H9 (cell line): ENCODE measurements at regions not wholly inside any gene's neighbourhood (a gene's known extent, or its start where the extent isn't known, plus 50 kb on each side); places are given as distances from the start of the nearest gene placed in this dataset.

Experiments
- DNase-seq: peaks from one replicate; pipeline ENCODE4 v3.0.0-alpha.2; 2017
- H2AFZ ChIP-seq: one replicate; pipeline ENCODE4 v1.6.1; 2013; ENCODE audit warnings: mild to moderate bottlenecking, low read length, control low read depth, moderate library complexity
- H2AK5ac ChIP-seq: 2 replicates; pipeline ENCODE4 v1.6.1; 2013; ENCODE audit warnings: low read length, control low read depth, mixed read lengths; ENCODE audit not compliant: insufficient read length
- H2BK120ac ChIP-seq: one replicate; pipeline ENCODE4 v1.6.1; 2013; ENCODE audit warnings: low read depth, mild to moderate bottlenecking, low read length, control low read depth, inconsistent platforms; ENCODE audit not compliant: poor library complexity, severe bottlenecking
- H2BK12ac ChIP-seq: 2 replicates; pipeline ENCODE4 v1.6.1; 2013; ENCODE audit warnings: low read length, control low read depth, mixed read lengths, low read depth; ENCODE audit not compliant: insufficient read length
- H2BK15ac ChIP-seq: 2 replicates; pipeline ENCODE4 v1.6.1; 2013; ENCODE audit warnings: low read depth, low read length, control low read depth
- H2BK20ac ChIP-seq: one replicate; pipeline ENCODE4 v1.6.1; 2013; ENCODE audit warnings: low read depth, mild to moderate bottlenecking, low read length, control low read depth, inconsistent platforms; ENCODE audit not compliant: poor library complexity, severe bottlenecking
- H2BK5ac ChIP-seq: 2 replicates; pipeline ENCODE4 v1.6.1; 2013; ENCODE audit warnings: low read length, control low read depth, mixed read lengths; ENCODE audit not compliant: insufficient read length
- H3K14ac ChIP-seq: 2 replicates; pipeline ENCODE4 v1.6.1; 2013; ENCODE audit warnings: low read length, control low read depth; ENCODE audit not compliant: insufficient read depth
- H3K18ac ChIP-seq: 2 replicates; pipeline ENCODE4 v1.6.1; 2013; ENCODE audit warnings: low read depth, mild to moderate bottlenecking, mixed read lengths, low read length, control low read depth; ENCODE audit not compliant: insufficient read length
- H3K23ac ChIP-seq: 2 replicates; pipeline ENCODE4 v1.6.1; 2013; ENCODE audit warnings: low read length, control low read depth, mixed read lengths, low read depth; ENCODE audit not compliant: insufficient read length
- H3K23me2 ChIP-seq: 2 replicates; pipeline ENCODE4 v1.6.1; 2013; ENCODE audit warnings: low read depth, mild to moderate bottlenecking, mixed read lengths, low read length, control low read depth; ENCODE audit not compliant: insufficient read length, poor library complexity, severe bottlenecking
- H3K27ac ChIP-seq: 2 replicates; pipeline ENCODE4 v1.5.1; 2013; ENCODE audit warnings: low read length, control low read depth, mixed read lengths, low read depth; ENCODE audit not compliant: insufficient read length
- H3K27me3 ChIP-seq: 2 replicates; pipeline ENCODE4 v1.6.1; 2013; ENCODE audit warnings: low read length, control low read depth, inconsistent platforms; ENCODE audit not compliant: insufficient read depth
- H3K4ac ChIP-seq: 2 replicates; pipeline ENCODE4 v1.6.1; 2013; ENCODE audit warnings: low read depth, mild to moderate bottlenecking, control low read depth, inconsistent platforms, low read length, moderate library complexity
- H3K4me1 ChIP-seq: 2 replicates; pipeline ENCODE4 v1.6.1; 2013; ENCODE audit warnings: low read length, control low read depth, inconsistent platforms; ENCODE audit not compliant: insufficient read depth
- H3K4me2 ChIP-seq: 2 replicates; pipeline ENCODE4 v1.6.1; 2013; ENCODE audit warnings: low read length, control low read depth, mixed read lengths; ENCODE audit not compliant: insufficient read length, insufficient read depth
- H3K56ac ChIP-seq: 2 replicates; pipeline ENCODE4 v1.6.1; 2013; ENCODE audit warnings: low read depth, mild to moderate bottlenecking, mixed read lengths, low read length, control low read depth; ENCODE audit not compliant: insufficient read length
- H3K79me1 ChIP-seq: 2 replicates; pipeline ENCODE4 v1.6.1; 2013; ENCODE audit warnings: low read depth, mild to moderate bottlenecking, moderate library complexity, low read length, control low read depth, inconsistent platforms; ENCODE audit not compliant: insufficient read depth, poor library complexity, severe bottlenecking
- H3K79me2 ChIP-seq: 2 replicates; pipeline ENCODE4 v1.6.1; 2013; ENCODE audit warnings: low read length, control low read depth, inconsistent platforms; ENCODE audit not compliant: insufficient read depth
- H3K9ac ChIP-seq: 2 replicates; pipeline ENCODE4 v1.6.1; 2013; ENCODE audit warnings: low read length, control low read depth, mixed read lengths; ENCODE audit not compliant: insufficient read length; ENCODE audit errors: extremely low read depth
- H3K9me3 ChIP-seq: one replicate; pipeline ENCODE4 v1.6.1; 2013; ENCODE audit warnings: low read depth, low read length, inconsistent platforms; ENCODE audit not compliant: control insufficient read depth
- H3T11ph ChIP-seq: one replicate; pipeline ENCODE4 v1.6.1; 2013; ENCODE audit warnings: mild to moderate bottlenecking, low read length, control low read depth, inconsistent platforms
- H4K20me1 ChIP-seq: one replicate; pipeline ENCODE4 v1.6.1; 2013; ENCODE audit not compliant: control insufficient read depth, insufficient read length, insufficient read depth
- H4K5ac ChIP-seq: 2 replicates; pipeline ENCODE4 v1.6.1; 2013; ENCODE audit warnings: low read depth, mild to moderate bottlenecking, mixed read lengths, low read length, control low read depth; ENCODE audit not compliant: insufficient read length
- H4K8ac ChIP-seq: replicated peaks from 2 replicates; pipeline ENCODE4 v1.6.1; 2013; ENCODE audit warnings: low read length, control low read depth, mixed read lengths, low read depth; ENCODE audit not compliant: insufficient read length
- H4K91ac ChIP-seq: 2 replicates; pipeline ENCODE4 v1.6.1; 2013; ENCODE audit warnings: low read depth, mild to moderate bottlenecking, moderate library complexity, mixed read lengths, low read length, control low read depth; ENCODE audit not compliant: insufficient read length
- H3K27ac Mint-ChIP-seq, 3 experiments: 2 replicates in 2 of 3; 3 replicates in 1 of 3; pipeline ENCODE4 v1.8.0; 2020 to 2021; ENCODE audit warnings: mixed read lengths in 3 of 3, mild to moderate bottlenecking in 1 of 3, moderate library complexity in 1 of 3
- H3K27me3 Mint-ChIP-seq: 2 replicates; pipeline ENCODE4 v1.8.0; 2021; ENCODE audit warnings: low read depth, mild to moderate bottlenecking, moderate library complexity, mixed read lengths
- H3K36me3 Mint-ChIP-seq, 3 experiments: 2 replicates in 2 of 3; 3 replicates in 1 of 3; pipeline ENCODE4 v1.8.0; 2020 to 2021; ENCODE audit warnings: low read depth in 3 of 3, mixed read lengths in 3 of 3; ENCODE audit not compliant: insufficient read depth in 1 of 3
- H3K4me1 Mint-ChIP-seq, 2 experiments: 2 replicates each; pipeline ENCODE4 v1.8.0; 2020; ENCODE audit warnings: mixed read lengths in 2 of 2
- H3K4me3 Mint-ChIP-seq, 2 experiments: 2 replicates in 1 of 2; 3 replicates in 1 of 2; pipeline ENCODE4 v1.8.0; 2020 to 2021; ENCODE audit warnings: mild to moderate bottlenecking in 2 of 2, mixed read lengths in 2 of 2, moderate library complexity in 1 of 2
- H3K9me3 Mint-ChIP-seq, 2 experiments: 2 replicates in 1 of 2; 3 replicates in 1 of 2; pipeline ENCODE4 v1.8.0; 2020; ENCODE audit warnings: mild to moderate bottlenecking in 2 of 2, mixed read lengths in 2 of 2, moderate library complexity in 1 of 2
- WGBS: extraction: QIAGEN DNeasy Blood & Tissue Kit; methylation state at CpG from one replicate; pipeline ENCODE4 v1.1.7; 2013; ENCODE audit warnings: missing lambda C conversion rate, low lambda C conversion rate, mixed read lengths; ENCODE audit not compliant: insufficient read length; ENCODE audit errors: extremely low coverage; 5-methylcytosine and 5-hydroxymethylcytosine counted together
- TF ChIP-seq, protein P1 (sequence below): fragments of 200-600 bp; sonication (generic); conservative IDR thresholded peaks from 3 replicates; pipeline ENCODE4 v1.8.0; 2021; ENCODE audit warnings: antibody characterized with exemption, mild to moderate bottlenecking

DNA sequence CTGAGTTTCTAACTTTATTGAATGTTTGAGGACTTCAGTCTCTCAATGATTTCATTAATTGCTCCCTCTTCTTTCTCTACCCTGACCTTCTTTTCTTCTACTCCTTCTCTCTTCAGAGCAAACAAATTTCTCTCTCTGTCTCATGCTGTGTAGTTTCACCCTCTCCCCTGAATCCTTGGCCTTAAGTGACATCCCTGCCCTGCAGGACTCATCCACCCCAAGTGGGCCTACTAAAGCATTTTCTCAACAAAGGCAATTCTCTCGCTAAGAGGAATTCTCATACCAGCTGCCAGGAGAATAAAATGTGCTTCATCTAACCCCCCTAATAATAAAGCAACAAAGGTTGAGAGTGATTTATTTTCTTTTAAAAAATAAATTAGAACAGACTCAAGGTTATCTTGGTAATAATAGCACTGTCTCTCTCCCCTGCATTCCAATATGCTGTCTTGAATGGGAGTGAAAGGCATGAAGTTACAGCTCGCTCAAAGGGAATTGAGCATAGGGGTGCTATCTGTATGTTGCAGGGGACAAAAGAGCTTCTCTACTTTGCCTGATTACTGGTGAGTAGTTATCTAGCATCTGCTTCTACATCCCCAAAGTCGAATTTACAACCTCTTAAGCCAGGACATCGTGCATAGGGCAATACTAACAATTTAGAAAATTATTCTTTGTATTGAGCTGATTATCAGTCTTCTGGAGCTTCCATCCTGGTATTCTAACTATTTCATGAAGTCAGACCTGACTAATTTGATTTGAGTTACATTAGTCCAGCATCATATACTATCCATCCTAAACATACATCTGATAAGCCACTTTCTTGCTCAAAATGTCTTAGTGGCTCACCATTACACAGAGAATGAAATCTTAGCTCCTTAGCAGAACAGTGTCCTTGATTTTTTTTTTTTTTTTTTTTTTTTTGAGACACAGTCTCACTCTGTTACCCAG is 76.9 kb upstream of the DNAJC19 start:
- Mint-ChIP-seq H3K27ac (peak overlapping the region; percentile 31 to 91 (median 89)), H3K27me3 (no peaks in the 10 kb centered on the region; the same call in 1 of the 2 replicates), H3K4me3 (no peak overlapping the region), H3K9me3 (peaks cover 0 to 3% of the 10 kb centered on the region in 2 experiments; a peak in 2 of 5 replicates), H3K4me1 (peaks cover 13 to 24% of the 10 kb centered on the region in 2 experiments), H3K36me3 (no peaks in the 10 kb centered on the region; a peak in 1 of 7 replicates)
- H3K79me2 ChIP-seq, result no peaks in the 10 kb centered on the region
- no peak overlapping the region for H3K56ac ChIP-seq
- H2BK20ac ChIP-seq, result no peak overlapping the region
- H2BK5ac ChIP-seq, result no peak overlapping the region
- peaks cover 4% of the 10 kb centered on the region; the same call in 1 of the 2 replicates for H3K4me1 ChIP-seq
- H4K20me1 ChIP-seq, result no peaks in the 10 kb centered on the region
- H2BK15ac ChIP-seq, result no peak overlapping the region
- H3K27me3 ChIP-seq, result no peaks in the 10 kb centered on the region
- no peak overlapping the region for H3K23ac ChIP-seq
- no peak overlapping the region for H2BK120ac ChIP-seq
- peak overlapping the region; percentile 56 for H3K18ac ChIP-seq
- no peak overlapping the region for H3K4me2 ChIP-seq
- H3K9me3 ChIP-seq, result no peaks in the 10 kb centered on the region
- H2AFZ ChIP-seq, result no peak overlapping the region
- no peak overlapping the region for H3K14ac ChIP-seq
- no peak overlapping the region for H4K91ac ChIP-seq
- no peak overlapping the region for H4K8ac ChIP-seq
- WGBS, result no CpG with 5 or more reads among the region's 4 CpGs
- no peak overlapping the region for H3K27ac ChIP-seq
- H3K23me2 ChIP-seq, result no peaks in the 10 kb centered on the region
- TF ChIP-seq, protein P1, sequence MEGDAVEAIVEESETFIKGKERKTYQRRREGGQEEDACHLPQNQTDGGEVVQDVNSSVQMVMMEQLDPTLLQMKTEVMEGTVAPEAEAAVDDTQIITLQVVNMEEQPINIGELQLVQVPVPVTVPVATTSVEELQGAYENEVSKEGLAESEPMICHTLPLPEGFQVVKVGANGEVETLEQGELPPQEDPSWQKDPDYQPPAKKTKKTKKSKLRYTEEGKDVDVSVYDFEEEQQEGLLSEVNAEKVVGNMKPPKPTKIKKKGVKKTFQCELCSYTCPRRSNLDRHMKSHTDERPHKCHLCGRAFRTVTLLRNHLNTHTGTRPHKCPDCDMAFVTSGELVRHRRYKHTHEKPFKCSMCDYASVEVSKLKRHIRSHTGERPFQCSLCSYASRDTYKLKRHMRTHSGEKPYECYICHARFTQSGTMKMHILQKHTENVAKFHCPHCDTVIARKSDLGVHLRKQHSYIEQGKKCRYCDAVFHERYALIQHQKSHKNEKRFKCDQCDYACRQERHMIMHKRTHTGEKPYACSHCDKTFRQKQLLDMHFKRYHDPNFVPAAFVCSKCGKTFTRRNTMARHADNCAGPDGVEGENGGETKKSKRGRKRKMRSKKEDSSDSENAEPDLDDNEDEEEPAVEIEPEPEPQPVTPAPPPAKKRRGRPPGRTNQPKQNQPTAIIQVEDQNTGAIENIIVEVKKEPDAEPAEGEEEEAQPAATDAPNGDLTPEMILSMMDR, result no peak
- H3T11ph ChIP-seq, result no peak overlapping the region
- no peaks in the 10 kb centered on the region for H3K79me1 ChIP-seq
- H3K4ac ChIP-seq, result no peak overlapping the region
- no peak overlapping the region for H4K5ac ChIP-seq
- no peak for DNase-seq
- no peak overlapping the region for H2AK5ac ChIP-seq
- no peak overlapping the region for H2BK12ac ChIP-seq
- no peak overlapping the region for H3K9ac ChIP-seq
